GM12878 (cell line): ENCODE measurements at regions not wholly inside any gene's neighbourhood (a gene's known extent, or its start where the extent isn't known, plus 50 kb on each side); places are given as distances from the start of the nearest gene placed in this dataset.

Experiments
- ATAC-seq: fragments of 200-7000 bp; cut with Tn5 transposase; 3 replicates; pipeline ENCODE4 v1.9.1; 2020; ENCODE audit warnings: mild to moderate bottlenecking, moderate library complexity
- BruUV-seq: library from RNA; stranded (reverse); fragments of 400-500 nt; replicated peaks from 2 replicates; lab custom pipeline; 2021; lab: Mats Ljungman, UMichigan
- CTCF ChIA-PET: fragments of 300-600 bp; sonication (Branson Sonifier 250); formaldehyde crosslinking; extraction: SDS; loops from one replicate; lab custom pipeline; 2021; ENCODE audit warnings: inconsistent platforms; lab: Yijun Ruan, JAX
- POLR2A ChIA-PET: fragments of 350-600 bp; formaldehyde crosslinking; extraction: SDS; loops from one replicate; lab custom pipeline; 2021; ENCODE audit warnings: inconsistent platforms; lab: Charles Lee
- RAD21 ChIA-PET: fragments of 300-600 bp; sonication (Branson Sonifier 250); formaldehyde crosslinking; loops from one replicate; lab custom pipeline; 2023; ENCODE audit warnings: antibody characterized with exemption; ENCODE audit not compliant: unreplicated experiment; lab: Charles Lee
- SMC1A ChIA-PET: fragments of 300-600 bp; sonication (Branson Sonifier 250); formaldehyde crosslinking; loops from one replicate; lab custom pipeline; 2023; ENCODE audit not compliant: unreplicated experiment, uncharacterized antibody; lab: Charles Lee
- DNase-seq: peaks from one replicate; pipeline ENCODE4 v3.0.0-alpha.2; 2011; ENCODE audit warnings: low read depth, low spot score
- FAIRE-seq: peaks from 3 replicates; lab custom pipeline; 2011; peaks lifted over from hg19 to GRCh38; lab: Jason Lieb, UNC
- H2AFZ ChIP-seq: 2 replicates; pipeline ENCODE4 v1.6.0; 2011; ENCODE audit warnings: low read depth, low read length, control low read depth; ENCODE audit not compliant: control insufficient read depth
- H3K27ac ChIP-seq: 2 replicates; pipeline ENCODE4 v1.5.1; 2011; ENCODE audit warnings: control low read depth; ENCODE audit not compliant: control insufficient read depth, insufficient read depth
- H3K27me3 ChIP-seq, 2 experiments: replicated peaks in 1 of 2; 2 replicates each; pipeline versions ENCODE4 v1.6.0 to v1.6.1; 2011; ENCODE audit warnings: low read length in 1 of 2; ENCODE audit not compliant: control insufficient read depth in 2 of 2, insufficient read depth in 2 of 2
- H3K36me3 ChIP-seq, 2 experiments: 2 replicates each; pipeline ENCODE4 v1.5.1; 2011; ENCODE audit warnings: low read length in 1 of 2; ENCODE audit not compliant: control insufficient read depth in 2 of 2, insufficient read depth in 2 of 2
- H3K4me1 ChIP-seq: 2 replicates; pipeline ENCODE4 v1.6.1; 2011; ENCODE audit warnings: mild to moderate bottlenecking, low read length, moderate library complexity, mixed read lengths; ENCODE audit not compliant: control insufficient read depth, insufficient read depth
- H3K4me2 ChIP-seq: 2 replicates; pipeline ENCODE4 v1.6.0; 2011; ENCODE audit warnings: control low read depth; ENCODE audit not compliant: control insufficient read depth, insufficient read depth
- H3K4me3 ChIP-seq: fragments of 200-600 bp; sonication (generic); 2 replicates; pipeline ENCODE4 v1.5.1; 2016
- H3K79me2 ChIP-seq: 2 replicates; pipeline ENCODE4 v1.6.0; 2011; ENCODE audit warnings: low read length; ENCODE audit not compliant: control insufficient read depth, insufficient read depth
- H3K9ac ChIP-seq: 2 replicates; pipeline ENCODE4 v1.8.0; 2011; ENCODE audit warnings: low read length, control low read depth, mixed read lengths; ENCODE audit not compliant: control insufficient read depth, insufficient read depth
- H3K9me3 ChIP-seq: replicated peaks from 3 replicates; pipeline ENCODE4 v1.5.1; 2011; ENCODE audit warnings: mild to moderate bottlenecking, low read length; ENCODE audit not compliant: control insufficient read depth, insufficient read depth
- H4K20me1 ChIP-seq: 2 replicates; pipeline ENCODE4 v1.6.0; 2011; ENCODE audit not compliant: control insufficient read depth, insufficient read depth
- ASH2L ChIP-seq: fragments of 300-600, 200-600 bp; sonication (generic); IDR thresholded peaks from 2 replicates; pipeline ENCODE4 v1.6.1; 2017; ENCODE audit warnings: low read depth, mild to moderate bottlenecking, borderline replicate concordance
- ATF7 ChIP-seq: fragments of 450-650 bp; IDR thresholded peaks from 2 replicates; pipeline ENCODE4 v1.6.1; 2016; ENCODE audit warnings: low read depth, mild to moderate bottlenecking
- BCL11A ChIP-seq: IDR thresholded peaks from 2 replicates; pipeline ENCODE4 v1.6.1; 2011; ENCODE audit warnings: low read depth, low read length
- BHLHE40 ChIP-seq, 2 experiments: fragments of 450-650 bp in 1 of 2; IDR thresholded peaks; 2 replicates each; pipeline ENCODE4 v1.6.1; 2011 to 2017; ENCODE audit warnings: low read depth in 2 of 2, borderline replicate concordance in 1 of 2, improper control_type of control experiment in 1 of 2, low read length in 1 of 2, mild to moderate bottlenecking in 1 of 2
- CBX5 ChIP-seq: sonication (generic); IDR thresholded peaks from 2 replicates; pipeline ENCODE4 v1.6.1; 2016; ENCODE audit warnings: low read depth, moderate library complexity, mild to moderate bottlenecking, inconsistent platforms
- CEBPB ChIP-seq, 2 experiments: fragments of 150-350 bp in 1 of 2; IDR thresholded peaks; 2 replicates each; pipeline ENCODE4 v1.6.1; 2012 to 2014; ENCODE audit warnings: low read depth in 2 of 2, low read length in 2 of 2, borderline replicate concordance in 1 of 2, inconsistent platforms in 1 of 2
- CHD1 ChIP-seq: IDR thresholded peaks from 2 replicates; pipeline ENCODE4 v1.6.1; 2012; ENCODE audit warnings: low read depth, low read length, improper control_type of control experiment
- E2F4 ChIP-seq: IDR thresholded peaks from 2 replicates; pipeline ENCODE4 v1.6.1; 2012; ENCODE audit warnings: low read depth, low read length, improper control_type of control experiment
- ESRRA ChIP-seq: IDR thresholded peaks from 2 replicates; pipeline ENCODE4 v1.6.1; 2012; ENCODE audit warnings: mild to moderate bottlenecking, low read length, improper control_type of control experiment
- FOS ChIP-seq: IDR thresholded peaks from 3 replicates; pipeline ENCODE4 v1.6.1; 2011; ENCODE audit warnings: borderline replicate concordance; ENCODE audit not compliant: insufficient read length; ENCODE audit errors: extremely low read depth
- IKZF2 ChIP-seq, 2 experiments: fragments of 450-650 bp; IDR thresholded peaks; 2 replicates each; pipeline ENCODE4 v1.6.1; 2017; ENCODE audit warnings: mild to moderate bottlenecking in 2 of 2, moderate library complexity in 2 of 2
- KAT2A ChIP-seq: conservative IDR thresholded peaks from 2 replicates; pipeline ENCODE4 v1.6.1; 2011; ENCODE audit warnings: low read depth, low read length; ENCODE audit not compliant: control insufficient read depth
- MYB ChIP-seq: fragments of 150-350 bp; IDR thresholded peaks from 2 replicates; pipeline ENCODE4 v1.6.1; 2014; ENCODE audit warnings: mild to moderate bottlenecking, low read depth, low read length, borderline replicate concordance
- NBN ChIP-seq: fragments of 450-650 bp; IDR thresholded peaks from 2 replicates; pipeline ENCODE4 v1.6.1; 2016
- NFXL1 ChIP-seq: fragments of 450-650 bp; IDR thresholded peaks from 2 replicates; pipeline ENCODE4 v1.6.1; 2017; ENCODE audit warnings: antibody characterized with exemption, mild to moderate bottlenecking, borderline replicate concordance
- NFYA ChIP-seq: IDR thresholded peaks from 2 replicates; pipeline ENCODE4 v1.6.1; 2011; ENCODE audit warnings: low read depth, mild to moderate bottlenecking, low read length, improper control_type of control experiment, borderline replicate concordance
- NR2C2 ChIP-seq: IDR thresholded peaks from 2 replicates; pipeline ENCODE4 v1.6.1; 2011; ENCODE audit warnings: borderline replicate concordance, low read depth; ENCODE audit not compliant: control insufficient read depth, insufficient read length
- RFX5 ChIP-seq: IDR thresholded peaks from 2 replicates; pipeline ENCODE4 v1.6.1; 2011; ENCODE audit warnings: low read depth, low read length, improper control_type of control experiment
- SIX5 ChIP-seq: IDR thresholded peaks from 2 replicates; pipeline ENCODE4 v1.6.1; 2011; ENCODE audit warnings: mild to moderate bottlenecking, low read depth, low read length, moderate library complexity; ENCODE audit not compliant: severe bottlenecking
- ZBTB40 ChIP-seq: fragments of 450-650 bp; IDR thresholded peaks from 2 replicates; pipeline ENCODE4 v1.6.1; 2016; ENCODE audit warnings: mild to moderate bottlenecking, moderate library complexity, borderline replicate concordance
- WGBS: methylation state at CpG from one replicate; pipeline ENCODE4 v1.1.6; 2016; ENCODE audit warnings: low lambda C conversion rate; ENCODE audit not compliant: insufficient replicate concordance, insufficient coverage; ENCODE audit errors: missing lambda C conversion rate; 5-methylcytosine and 5-hydroxymethylcytosine counted together
- in situ Hi-C: fragments of 300-500 bp; cut with MboI; formaldehyde crosslinking; loops from 9 replicates; pipeline ENCODE4 v1.14.3; 2018; ENCODE audit warnings: mixed read lengths
- intact Hi-C: fragments of 100-400 bp; cut with micrococcal nuclease; formaldehyde crosslinking; loops from one replicate; pipeline ENCODE4 v1.14.2; 2022; ENCODE audit not compliant: unreplicated experiment

GRCh38 chr11:91187314-91187713, 964.5 kb upstream of the CHORDC1 start (continued):
- no peak for TF ChIP-seq ZBTB40
- no peak for TF ChIP-seq KAT2A
- no peak for TF ChIP-seq IKZF2 (IDR thresholded peaks at IDR 0.05)
- no peak for TF ChIP-seq RFX5
- no peak for TF ChIP-seq NFYA
- TF ChIP-seq FOS: no peak
- TF ChIP-seq ASH2L: no peak
- no peak for TF ChIP-seq NBN
- TF ChIP-seq BHLHE40 (IDR thresholded peaks at IDR 0.05; ENCODE audit: borderline replicate concordance in 1 of 2, low read depth in 2 of 2, low read length in 1 of 2): no peak
- TF ChIP-seq, all 136 proteins: peak for 0

- BruUV-seq: no TSS peak
- TF ChIP-seq NFXL1 (no peak), CEBPB (IDR thresholded peaks at IDR 0.05; ENCODE audit: borderline replicate concordance in 1 of 2, low read depth in 2 of 2, low read length in 2 of 2) (no peak), ESRRA (no peak), CHD1 (no peak), ATF7 (no peak), NR2C2 (no peak), BCL11A (no peak), E2F4 (no peak), SIX5 (no peak), MYB (no peak), CBX5 (no peak)
Observed at GRCh38 chr11:91178366-91178765, 955.5 kb upstream of the CHORDC1 start.

More at GRCh38 chr11:91178366-91178765, 955.5 kb upstream of the CHORDC1 start:
- Histone ChIP-seq H3K4me3 (no peak overlapping the region), H4K20me1 (no peaks in the 10 kb centered on the region), H3K9me3 (no peaks in the 10 kb centered on the region), H3K79me2 (no peaks in the 10 kb centered on the region), H2AFZ (no peak overlapping the region), H3K36me3 (no peaks in the 10 kb centered on the region), H3K4me2 (no peak overlapping the region), H3K9ac (no peak overlapping the region), H3K27me3 (no peaks in the 10 kb centered on the region), H3K27ac (no peak overlapping the region), H3K4me1 (no peaks in the 10 kb centered on the region)
- POLR2A ChIA-PET: no interaction called here
- SMC1A ChIA-PET: interaction anchor here (0.8 kb wide), 1 partner anchor 54 kb away, joined by 3 read pairs; no protein-coding TSS in a partner anchor
- in situ Hi-C loops: no loop called here
- DNase-seq (no peak), FAIRE-seq (no peak), ATAC-seq (no peak)
- intact Hi-C loops: no loop called here
- CTCF ChIA-PET: no interaction called here
- WGBS: 0% methylated on average over 1 of the region's 1 CpG
- RAD21 ChIA-PET: no interaction called here
